ENCODE measurements at regions not wholly inside any gene's neighbourhood (a gene's known extent, or its start where the extent isn't known, plus 50 kb on each side); places are given as distances from the start of the nearest gene placed in this dataset.
"Not testable (repeated sequence)": the region's sequence is repeated elsewhere in the genome, so short reads cannot be mapped to it uniquely, and the experiment has no call there.

GRCh38 chr5:96319981-96320739 lies 112.9 kb downstream of the PCSK1 start:
- not testable (repeated sequence) for DNase-seq (ENCODE audit: low spot score)

- DNase-seq (ENCODE audit: low spot score): no peak
Observed at GRCh38 chr5:96318569-96319110, 114.4 kb downstream of the PCSK1 start.

- no peak for DNase-seq (ENCODE audit: low spot score)
Observed at GRCh38 chr5:96317945-96318344, 115.1 kb downstream of the PCSK1 start.

GRCh38 chr5:96316487-96316886 lies 116.6 kb downstream of the PCSK1 start:
- DNase-seq (ENCODE audit: low spot score): no peak

GRCh38 chr5:96316017-96316416 lies 117.0 kb downstream of the PCSK1 start:
- no peak for DNase-seq (ENCODE audit: low spot score)

DNA sequence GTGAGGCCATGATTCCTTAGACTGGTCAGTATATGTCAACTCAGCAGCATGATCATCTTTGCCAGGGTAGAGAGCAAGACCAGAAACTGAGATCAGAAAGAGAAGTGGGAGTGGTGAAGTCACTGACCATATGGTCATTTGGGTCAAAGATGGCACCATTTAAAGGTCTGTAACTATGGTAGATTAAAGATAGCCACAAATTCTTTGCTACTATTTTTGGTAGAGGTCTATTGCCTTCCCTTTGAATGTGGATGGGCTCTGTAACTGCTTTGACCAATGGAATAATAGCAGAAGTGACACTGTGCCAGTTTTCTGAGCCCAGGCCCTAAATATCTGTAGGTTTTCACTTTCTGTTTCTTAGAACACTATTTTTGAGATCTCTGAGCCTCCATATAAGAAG lies 117.6 kb downstream of the PCSK1 start:
- no peak for DNase-seq (ENCODE audit: low spot score)

DNA sequence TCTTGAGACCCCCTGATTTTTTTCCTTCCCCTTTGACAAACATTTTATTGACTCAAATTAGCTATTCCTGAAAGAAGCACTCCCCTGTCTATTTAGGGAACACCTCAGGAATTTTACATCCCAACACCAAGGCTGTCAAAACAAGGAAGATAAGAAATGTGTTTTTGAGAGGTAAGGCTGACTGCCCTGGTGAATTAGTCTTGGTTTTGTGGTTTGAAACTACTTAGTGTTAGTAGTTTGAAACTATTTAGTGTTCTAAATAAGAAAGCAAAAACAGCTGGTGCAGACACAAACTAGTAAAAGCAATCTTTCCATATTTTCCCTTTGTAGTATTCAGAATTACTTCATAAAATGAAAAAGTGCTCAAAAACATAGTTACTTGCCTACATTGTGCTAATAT lies 120.7 kb downstream of the PCSK1 start:
- DNase-seq (ENCODE audit: low spot score): no peak

DNA sequence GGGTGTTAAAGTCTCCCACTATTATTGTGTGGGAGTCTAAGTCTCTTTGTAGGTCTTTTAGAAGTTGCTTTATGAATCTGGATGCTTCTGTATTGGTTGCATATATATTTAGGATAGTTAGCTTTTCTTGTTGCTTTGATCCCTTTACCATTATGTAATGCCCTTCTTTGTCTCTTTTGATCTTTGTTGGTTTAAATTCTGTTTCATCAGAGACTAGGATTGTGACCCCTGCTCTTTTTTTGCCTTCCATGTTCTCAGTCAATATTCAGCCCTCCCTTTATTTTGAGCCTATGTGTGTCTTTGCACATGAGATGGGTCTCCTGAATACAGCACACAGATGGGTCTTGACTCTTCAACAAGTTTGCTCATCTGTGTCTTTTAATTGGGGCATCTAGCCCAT lies 126.0 kb downstream of the PCSK1 start:
- DNase-seq (ENCODE audit: low spot score): not testable (repeated sequence)

DNA sequence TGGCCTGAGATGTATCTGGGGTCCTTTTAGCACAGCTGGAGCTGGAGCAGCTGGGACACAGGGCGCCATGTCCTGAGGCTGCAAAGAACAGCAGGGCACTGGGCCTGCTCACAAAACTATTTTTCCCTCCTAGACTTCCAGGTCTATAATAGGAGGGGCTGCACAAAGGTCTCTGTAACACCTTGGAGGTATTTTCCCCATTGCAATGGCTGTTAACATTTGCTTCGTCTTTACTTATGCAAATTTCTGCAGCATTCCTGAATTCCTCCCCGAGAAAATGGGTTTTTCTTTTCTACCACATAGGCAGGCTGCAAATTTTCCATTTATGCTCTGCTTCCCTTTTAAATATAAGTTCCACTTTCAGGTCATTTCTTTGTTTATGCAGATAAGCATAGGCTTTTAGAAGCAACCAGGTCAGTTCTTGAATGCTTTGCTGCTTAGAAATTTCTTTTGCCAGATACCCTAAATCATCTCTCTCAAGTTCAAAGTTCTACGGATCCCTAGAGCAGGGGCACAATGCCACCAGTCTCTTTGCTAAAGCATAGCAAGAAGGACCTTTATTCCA lies 130.8 kb downstream of the PCSK1 start:
- no peak for DNase-seq (ENCODE audit: low spot score)

DNA sequence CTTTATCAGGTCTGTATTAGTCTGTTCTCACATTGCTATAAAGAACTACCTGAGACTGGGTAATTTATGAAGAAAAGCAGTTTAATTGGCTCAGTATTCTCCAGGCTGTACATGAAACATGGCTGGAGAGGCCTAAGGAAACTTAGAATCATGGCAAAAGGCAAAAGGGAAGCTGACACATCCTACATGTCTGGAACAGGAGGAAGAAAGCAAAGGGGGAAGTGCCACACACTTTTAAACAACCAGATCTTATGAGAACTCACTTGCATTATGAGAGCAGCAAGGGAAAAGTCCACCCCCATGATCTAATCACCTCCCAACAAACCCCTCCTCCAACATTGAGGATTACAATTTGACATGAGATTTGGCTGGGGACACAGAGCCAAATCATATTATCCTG lies 132.1 kb downstream of the PCSK1 start:
- no peak for DNase-seq (ENCODE audit: low spot score)

- no peak for DNase-seq (ENCODE audit: low spot score)
Observed at GRCh38 chr5:96297867-96298266, 135.2 kb downstream of the PCSK1 start.

DNA sequence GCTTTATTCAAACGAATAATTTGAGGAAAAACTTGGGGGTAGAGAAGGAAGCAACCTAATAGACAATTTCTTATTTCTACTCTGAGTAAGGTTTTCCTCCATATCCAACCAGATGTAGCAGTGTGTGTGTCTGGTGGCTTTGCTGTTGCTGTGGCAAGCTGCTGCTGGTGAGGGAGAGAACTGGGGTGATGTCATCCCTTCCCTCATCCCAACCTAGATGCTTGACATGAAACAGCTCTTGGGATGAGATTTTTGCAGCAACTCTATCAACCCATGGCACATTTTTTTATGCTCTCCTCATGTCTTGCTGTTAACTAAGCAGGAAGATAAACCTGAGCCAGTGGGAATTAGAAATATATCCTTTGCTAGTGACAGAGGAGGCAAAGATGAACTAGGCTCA lies 135.8 kb downstream of the PCSK1 start:
- DNase-seq (ENCODE audit: low spot score): no peak

- DNase-seq (ENCODE audit: low spot score): no peak
Observed at GRCh38 chr5:96294884-96295202, 138.2 kb downstream of the PCSK1 start.

GRCh38 chr5:96293966-96294883 lies 138.8 kb downstream of the PCSK1 start:
- no peak for DNase-seq (ENCODE audit: low spot score)

- no peak for DNase-seq (ENCODE audit: low spot score)
Observed at GRCh38 chr5:96292582-96293247, 140.3 kb downstream of the PCSK1 start.

DNA sequence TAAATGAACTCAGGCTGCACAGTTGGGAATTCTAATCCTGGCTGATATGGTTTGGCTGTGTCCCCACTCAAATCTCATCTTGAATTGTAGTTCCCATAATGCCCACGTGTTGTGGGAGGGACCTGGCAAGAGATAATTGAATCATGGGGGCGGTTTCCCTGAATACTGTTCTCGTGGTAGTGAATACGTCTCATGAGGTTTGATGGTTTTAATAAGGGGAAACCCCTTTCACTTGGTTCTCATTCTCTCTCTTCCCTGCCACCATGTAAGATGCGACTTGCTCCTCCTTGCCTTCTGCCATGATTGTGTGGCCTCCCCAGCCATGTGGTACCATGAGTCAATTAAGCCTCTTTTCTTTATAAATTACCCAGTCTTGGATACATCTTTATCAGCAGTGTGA lies 143.8 kb downstream of the PCSK1 start:
- DNase-seq (ENCODE audit: low spot score): not testable (repeated sequence)

GRCh38 chr5:96288845-96289185 lies 144.2 kb downstream of the PCSK1 start:
- DNase-seq (ENCODE audit: low spot score): no peak

DNA sequence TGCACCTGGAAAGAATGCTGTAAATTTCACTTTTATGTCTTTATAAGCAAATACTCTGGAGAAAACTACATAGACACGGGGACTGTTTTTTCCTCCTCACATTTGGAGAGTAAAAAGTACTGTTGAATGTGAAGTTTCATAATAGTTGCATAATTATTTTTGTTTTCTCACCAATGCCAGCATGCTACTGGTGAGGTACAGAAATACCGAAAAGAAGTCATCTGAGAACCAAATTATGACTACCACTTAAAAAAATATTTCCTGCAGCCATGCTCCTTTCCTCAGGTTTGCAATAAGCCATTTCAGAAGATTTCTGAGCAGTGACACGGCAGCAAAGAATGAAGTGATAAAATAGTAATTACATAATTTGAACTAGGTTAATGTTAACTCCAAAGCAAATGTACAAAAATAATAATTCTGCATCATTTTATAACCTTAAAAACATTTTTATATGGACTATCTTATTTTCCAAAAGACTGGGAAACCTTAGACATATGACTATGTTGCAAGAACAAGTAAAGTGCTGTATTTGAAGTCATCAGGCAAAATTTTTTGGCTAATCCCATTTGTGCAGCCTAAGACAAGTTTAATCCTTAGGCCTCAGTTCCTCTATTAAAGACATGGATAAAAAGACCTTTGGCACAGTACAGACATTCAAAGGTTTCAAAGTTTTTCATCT lies 144.7 kb downstream of the PCSK1 start:
- DNase-seq (ENCODE audit: low spot score): no peak

DNA sequence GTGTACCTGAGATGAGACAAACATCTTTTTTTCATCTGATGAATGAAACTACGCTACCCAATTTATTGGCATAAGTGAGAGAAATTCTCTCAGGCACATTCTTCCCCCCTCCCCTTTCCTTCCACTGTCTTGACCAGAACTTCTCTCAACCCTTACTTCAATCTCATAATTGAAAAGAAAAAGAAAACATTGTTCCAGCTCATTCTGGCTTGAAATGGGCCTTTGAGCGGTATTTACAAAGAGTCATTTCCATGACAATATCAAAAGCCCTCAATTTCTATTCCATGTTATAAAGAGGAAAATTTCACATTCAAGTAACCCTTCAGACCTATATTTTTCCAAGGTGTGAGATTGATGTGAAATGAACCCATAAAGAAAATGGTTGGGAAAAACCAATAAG lies 145.9 kb downstream of the PCSK1 start:
- no peak for DNase-seq (ENCODE audit: low spot score)

GRCh38 chr5:96285823-96286222 lies 147.2 kb downstream of the PCSK1 start:
- DNase-seq (ENCODE audit: low spot score): no peak

DNA sequence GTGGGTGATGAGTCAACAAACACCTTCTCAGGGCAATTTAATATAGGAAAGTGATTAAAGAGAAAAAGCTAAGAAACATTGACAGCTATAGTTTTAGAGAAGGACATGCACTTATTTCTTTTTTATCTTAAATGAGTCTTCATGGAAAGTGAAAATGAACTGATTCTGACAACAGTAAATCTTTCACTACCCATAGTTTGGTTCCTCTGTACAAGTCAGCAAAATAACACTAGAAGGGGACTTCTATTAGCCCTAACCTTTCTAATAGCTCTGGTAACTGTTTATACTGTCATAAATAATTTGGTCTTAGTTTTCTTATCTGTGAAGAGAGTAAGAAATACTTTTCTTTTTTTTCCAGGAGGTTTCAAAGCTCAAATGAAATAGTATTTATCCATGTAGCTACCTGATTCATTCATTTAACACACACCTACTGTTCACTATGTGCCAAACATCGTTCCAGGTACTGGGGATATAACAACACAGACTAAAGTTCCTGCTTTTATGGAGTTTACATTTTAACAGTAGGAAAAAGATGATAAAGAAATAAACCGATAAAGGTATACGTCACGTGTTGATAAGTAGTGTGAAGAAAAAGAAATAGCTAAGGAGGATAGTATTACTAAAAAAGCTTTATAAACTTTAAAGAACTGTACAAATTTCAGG lies 148.2 kb downstream of the PCSK1 start:
- DNase-seq (ENCODE audit: low spot score): no peak
